ENCODE measurements at regions not wholly inside any gene's neighbourhood (a gene's known extent, or its start where the extent isn't known, plus 50 kb on each side); places are given as distances from the start of the nearest gene placed in this dataset.

GRCh38 chr4:161329852-161330251 lies 833.9 kb downstream of the FSTL5 start:
- Mint-ChIP-seq H3K9me3 (peaks cover 4% of the 10 kb centered on the region), H3K36me3 (no peaks in the 10 kb centered on the region), H3K4me3 (no peak overlapping the region), H3K27ac (no peak overlapping the region), H3K4me1 (no peaks in the 10 kb centered on the region), H3K27me3 (ENCODE audit: low read depth) (peaks cover 6% of the 10 kb centered on the region)
- no peak for DNase-seq (ENCODE audit: low spot score in 2 of 2, unreplicated experiment in 2 of 2)
- no peak for TF ChIP-seq CTCF (IDR thresholded peaks at IDR 0.05; ENCODE audit: unreplicated experiment)

- DNase-seq (ENCODE audit: low spot score in 2 of 2, unreplicated experiment in 2 of 2): no peak
- no peak overlapping the region for H3K27ac Mint-ChIP-seq
- no peaks in the 10 kb centered on the region for H3K9me3 Mint-ChIP-seq
- no peak overlapping the region for H3K4me3 Mint-ChIP-seq
- peaks cover 3% of the 10 kb centered on the region for H3K27me3 Mint-ChIP-seq (ENCODE audit: low read depth)
- no peak for TF ChIP-seq CTCF (IDR thresholded peaks at IDR 0.05; ENCODE audit: unreplicated experiment)
- H3K36me3 Mint-ChIP-seq: no peaks in the 10 kb centered on the region
- no peaks in the 10 kb centered on the region for H3K4me1 Mint-ChIP-seq
These were observed 842.1 kb downstream of the FSTL5 start for GRCh38 chr4:161321706-161322105.

- H3K9me3 Mint-ChIP-seq: no peaks in the 10 kb centered on the region
- TF ChIP-seq CTCF (IDR thresholded peaks at IDR 0.05; ENCODE audit: unreplicated experiment): no peak
- H3K27me3 Mint-ChIP-seq (ENCODE audit: low read depth): no peaks in the 10 kb centered on the region
- no peak overlapping the region for H3K4me3 Mint-ChIP-seq
- no peak for DNase-seq (ENCODE audit: low spot score in 2 of 2, unreplicated experiment in 2 of 2)
- H3K36me3 Mint-ChIP-seq: no peaks in the 10 kb centered on the region
- no peak overlapping the region for H3K27ac Mint-ChIP-seq
- H3K4me1 Mint-ChIP-seq: no peaks in the 10 kb centered on the region
These were observed 843.4 kb downstream of the FSTL5 start for GRCh38 chr4:161320377-161320776.

GRCh38 chr4:161317000-161317399 lies 846.8 kb downstream of the FSTL5 start:
- no peaks in the 10 kb centered on the region for H3K9me3 Mint-ChIP-seq
- no peak for DNase-seq (ENCODE audit: low spot score in 2 of 2, unreplicated experiment in 2 of 2)
- no peaks in the 10 kb centered on the region for H3K36me3 Mint-ChIP-seq
- no peaks in the 10 kb centered on the region for H3K27me3 Mint-ChIP-seq (ENCODE audit: low read depth)
- H3K4me1 Mint-ChIP-seq: peaks cover 4% of the 10 kb centered on the region
- H3K27ac Mint-ChIP-seq: no peak overlapping the region
- TF ChIP-seq CTCF (IDR thresholded peaks at IDR 0.05; ENCODE audit: unreplicated experiment): no peak
- no peak overlapping the region for H3K4me3 Mint-ChIP-seq

GRCh38 chr4:161314371-161314770 lies 849.4 kb downstream of the FSTL5 start:
- Mint-ChIP-seq H3K4me1 (peaks cover 4% of the 10 kb centered on the region), H3K27me3 (ENCODE audit: low read depth) (no peaks in the 10 kb centered on the region), H3K9me3 (peaks cover 4% of the 10 kb centered on the region), H3K4me3 (no peak overlapping the region), H3K27ac (no peak overlapping the region), H3K36me3 (no peaks in the 10 kb centered on the region)
- no peak for DNase-seq (ENCODE audit: low spot score in 2 of 2, unreplicated experiment in 2 of 2)
- no peak for TF ChIP-seq CTCF (IDR thresholded peaks at IDR 0.05; ENCODE audit: unreplicated experiment)

- Mint-ChIP-seq H3K27ac (no peak overlapping the region), H3K4me3 (no peak overlapping the region), H3K9me3 (peaks cover 27% of the 10 kb centered on the region), H3K4me1 (no peaks in the 10 kb centered on the region), H3K27me3 (ENCODE audit: low read depth) (no peaks in the 10 kb centered on the region), H3K36me3 (no peaks in the 10 kb centered on the region)
- no peak for DNase-seq (ENCODE audit: low spot score in 2 of 2, unreplicated experiment in 2 of 2)
- no peak for TF ChIP-seq CTCF (IDR thresholded peaks at IDR 0.05; ENCODE audit: unreplicated experiment)
These were observed 860.2 kb downstream of the FSTL5 start for GRCh38 chr4:161303551-161303950.
